MV-4-11 (cell line): ENCODE measurements at regions not wholly inside any gene's neighbourhood (a gene's known extent, or its start where the extent isn't known, plus 50 kb on each side); places are given as distances from the start of the nearest gene placed in this dataset.
"Not testable (repeated sequence)": the region's sequence is repeated elsewhere in the genome, so short reads cannot be mapped to it uniquely, and the experiment has no call there.

Experiments used
- DNase-seq: peaks from one replicate; lab custom pipeline; 2025; lab: John Stamatoyannopoulos, UW

GRCh38 chr9:82445556-82445955, 457.0 kb downstream of the SPATA31D1 start:
- no peak for DNase-seq

GRCh38 chr9:82447343-82447742, 458.8 kb downstream of the SPATA31D1 start:
- DNase-seq: no peak

- no peak for DNase-seq
Observed at GRCh38 chr9:82449986-82450385, 461.4 kb downstream of the SPATA31D1 start.

DNA sequence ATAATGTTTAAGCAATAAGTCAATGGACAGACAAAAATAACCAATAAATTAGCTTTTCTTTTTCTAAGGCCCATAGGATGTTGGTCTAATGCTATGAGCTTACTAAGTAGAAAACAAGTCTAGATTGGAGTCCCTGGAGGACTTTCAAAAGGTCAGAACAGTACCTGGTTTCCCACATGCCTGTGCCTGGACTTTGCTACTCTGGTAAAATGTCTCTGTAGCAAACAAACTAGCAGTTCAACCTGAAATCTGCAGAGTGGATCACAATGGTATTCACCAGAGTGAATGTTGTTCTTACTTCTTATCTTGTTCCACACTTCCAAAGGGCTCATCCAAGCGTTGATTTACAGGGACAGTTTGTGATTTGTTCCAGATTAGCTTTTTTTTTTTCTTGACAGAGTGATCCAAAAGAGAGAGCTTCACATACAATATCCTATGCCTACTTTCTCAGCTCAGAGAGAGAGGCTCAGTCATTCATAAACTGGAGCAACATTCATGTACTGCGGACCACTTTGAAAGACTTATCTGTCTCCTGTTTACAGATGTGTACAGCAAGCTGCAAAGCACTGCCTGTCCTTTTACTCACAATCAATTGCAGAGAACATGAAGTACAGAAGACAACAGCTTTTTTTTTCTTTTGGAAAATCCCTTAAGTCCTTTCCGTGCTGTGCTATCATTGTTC, 466.1 kb downstream of the SPATA31D1 start:
- DNase-seq: no peak

- no peak for DNase-seq
Observed at GRCh38 chr9:82456642-82457041, 468.1 kb downstream of the SPATA31D1 start.

- DNase-seq: no peak
Observed at GRCh38 chr9:82457298-82457697, 468.7 kb downstream of the SPATA31D1 start.

GRCh38 chr9:82457891-82458290, 469.3 kb downstream of the SPATA31D1 start:
- DNase-seq: no peak

GRCh38 chr9:82458296-82458695, 469.7 kb downstream of the SPATA31D1 start:
- no peak for DNase-seq

- no peak for DNase-seq
Observed at GRCh38 chr9:82466616-82467260, 478.2 kb downstream of the SPATA31D1 start.

GRCh38 chr9:82467436-82467835, 478.9 kb downstream of the SPATA31D1 start:
- DNase-seq: no peak

DNA sequence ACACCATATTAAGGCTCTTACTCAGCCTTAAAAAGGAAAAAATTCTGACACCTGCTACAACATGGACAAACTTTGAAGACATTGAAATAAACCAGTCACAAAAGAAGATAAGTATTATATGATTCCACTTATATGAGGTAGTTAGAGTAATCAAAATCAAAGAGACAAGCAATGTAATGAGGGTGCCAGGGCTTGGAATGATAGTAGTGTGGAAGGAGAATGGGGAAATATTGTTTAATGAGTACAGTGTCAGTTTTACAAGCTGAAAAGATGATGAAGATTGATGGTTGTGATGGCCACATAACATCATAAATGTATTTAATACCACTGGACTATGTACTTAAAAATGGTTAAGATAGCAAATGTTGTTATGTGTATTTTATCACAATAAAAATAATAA, 485.7 kb downstream of the SPATA31D1 start:
- DNase-seq: no peak

DNA sequence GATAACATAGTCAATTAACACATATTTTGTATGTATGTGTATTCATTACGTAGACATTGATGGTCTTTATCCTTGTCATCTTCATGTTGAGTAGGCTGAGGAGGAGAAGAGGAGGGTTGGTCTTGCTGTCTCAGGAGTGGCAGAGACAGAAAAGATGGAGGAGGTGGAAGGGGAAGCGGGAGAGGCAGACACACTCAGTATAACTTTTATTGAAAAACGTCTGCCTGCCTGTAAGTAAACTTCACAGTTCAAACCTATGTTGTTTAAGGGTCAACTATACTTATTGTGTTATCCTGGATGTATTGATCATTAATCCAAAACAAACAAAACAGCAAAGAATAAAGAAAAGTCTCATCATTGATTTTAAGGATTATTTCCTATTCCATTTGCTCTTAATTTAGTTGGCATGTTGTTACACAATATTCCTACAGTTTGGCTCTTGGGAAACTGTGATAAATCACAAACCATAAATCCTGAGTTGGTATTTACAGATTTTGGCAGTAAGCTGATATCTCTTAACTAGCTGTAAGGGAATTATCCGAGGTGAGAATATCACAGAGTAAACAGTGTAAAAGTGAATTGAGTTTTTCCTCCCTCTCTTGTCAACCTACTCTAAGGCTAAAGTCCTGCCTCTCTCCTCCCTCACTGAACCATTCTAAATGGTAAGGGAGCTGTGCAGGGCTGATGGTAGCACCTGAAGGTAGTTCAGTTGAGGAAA, 487.2 kb downstream of the SPATA31D1 start:
- DNase-seq: no peak

GRCh38 chr9:82480921-82481320, 492.3 kb downstream of the SPATA31D1 start:
- no peak for DNase-seq

DNA sequence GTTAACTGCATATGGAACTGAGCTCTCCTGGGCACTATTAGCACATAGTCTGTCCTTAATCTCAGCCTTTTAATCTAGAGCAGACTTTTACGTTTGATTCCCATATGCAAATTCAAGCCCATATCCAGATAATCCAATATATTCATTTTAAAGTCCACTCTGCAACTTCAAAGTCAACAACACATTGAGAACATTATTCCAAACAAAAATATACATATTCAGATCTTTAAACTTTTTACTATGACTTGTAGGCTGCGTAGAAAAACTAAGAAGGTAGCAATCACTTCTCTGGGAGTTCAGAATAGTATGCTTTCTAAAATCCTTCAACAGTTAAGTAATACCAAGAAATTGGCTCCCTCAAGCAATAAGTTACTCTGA, 499.4 kb downstream of the SPATA31D1 start:
- DNase-seq: no peak

DNA sequence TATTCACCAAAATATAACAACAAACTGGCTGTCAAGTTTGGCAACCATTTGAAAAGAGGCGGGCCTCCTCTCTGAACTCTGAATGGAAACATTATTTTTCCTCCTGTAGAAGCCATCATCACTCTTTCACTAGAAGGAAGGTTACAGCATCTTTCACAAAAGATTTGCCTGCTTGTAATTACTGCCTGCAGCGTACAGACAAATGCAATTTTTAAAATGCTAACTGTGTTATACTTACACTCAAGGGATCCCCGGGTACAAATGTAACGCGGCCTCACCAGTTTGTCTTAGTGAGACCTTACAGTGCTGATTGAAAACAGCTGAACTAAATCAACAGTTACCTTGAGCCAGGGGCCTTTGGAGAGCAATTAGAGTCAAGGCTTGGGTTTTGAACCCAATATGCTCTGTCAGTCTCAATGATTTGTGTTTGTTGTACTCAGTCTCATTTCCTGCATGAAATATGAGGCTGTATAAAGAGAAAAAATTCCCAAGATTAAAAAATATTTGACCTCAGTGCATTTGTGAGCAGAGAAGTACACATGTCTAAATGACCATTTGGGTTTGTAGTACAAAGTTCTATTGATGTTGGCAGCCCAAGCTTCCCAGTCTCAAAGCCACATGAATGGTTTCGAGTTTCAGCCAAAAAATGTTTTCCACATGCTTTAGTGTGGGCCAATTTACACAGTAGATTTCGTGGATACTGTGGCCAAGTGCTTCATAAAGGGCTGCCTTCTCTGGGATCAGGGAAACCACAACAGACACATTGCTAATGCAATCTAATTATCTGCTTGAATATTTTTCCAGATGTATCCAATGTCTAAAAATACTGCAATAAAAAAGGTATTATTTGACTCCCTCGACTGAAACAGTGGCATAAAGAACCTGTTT, 500.0 kb downstream of the SPATA31D1 start:
- no peak for DNase-seq

DNA sequence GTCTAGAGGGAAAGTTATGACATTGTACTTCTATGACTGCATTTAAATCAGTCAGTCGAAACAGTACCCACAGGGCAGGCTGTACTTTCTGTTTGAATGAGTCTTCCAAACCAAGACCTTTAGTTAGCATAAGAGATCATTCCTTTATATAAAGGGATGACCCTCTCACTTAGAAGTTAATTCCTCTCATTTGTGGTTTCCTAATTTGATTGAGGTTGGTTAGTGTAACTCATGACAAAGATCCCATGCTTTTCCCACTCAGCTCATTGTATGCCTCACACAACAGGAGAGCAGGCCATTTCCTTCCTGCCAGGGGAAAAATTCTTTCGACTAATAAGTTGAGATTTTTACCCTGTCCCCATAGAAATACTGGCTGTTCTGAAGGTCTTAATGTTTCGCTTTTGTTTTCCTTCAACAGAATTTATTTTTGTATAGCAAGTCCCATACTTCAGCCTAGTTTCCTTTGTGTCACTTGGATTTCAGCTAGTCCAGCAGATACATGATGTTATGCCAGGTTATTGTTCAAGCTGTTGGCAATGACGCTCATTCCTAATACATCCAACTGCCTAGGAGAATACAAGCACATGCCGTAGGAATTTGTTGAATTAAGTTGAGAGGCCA, 500.7 kb downstream of the SPATA31D1 start:
- no peak for DNase-seq

- DNase-seq: no peak
Observed at GRCh38 chr9:82490019-82490499, 501.5 kb downstream of the SPATA31D1 start.

- not testable (repeated sequence) for DNase-seq
Observed at GRCh38 chr9:82490821-82491220, 502.2 kb downstream of the SPATA31D1 start.

DNA sequence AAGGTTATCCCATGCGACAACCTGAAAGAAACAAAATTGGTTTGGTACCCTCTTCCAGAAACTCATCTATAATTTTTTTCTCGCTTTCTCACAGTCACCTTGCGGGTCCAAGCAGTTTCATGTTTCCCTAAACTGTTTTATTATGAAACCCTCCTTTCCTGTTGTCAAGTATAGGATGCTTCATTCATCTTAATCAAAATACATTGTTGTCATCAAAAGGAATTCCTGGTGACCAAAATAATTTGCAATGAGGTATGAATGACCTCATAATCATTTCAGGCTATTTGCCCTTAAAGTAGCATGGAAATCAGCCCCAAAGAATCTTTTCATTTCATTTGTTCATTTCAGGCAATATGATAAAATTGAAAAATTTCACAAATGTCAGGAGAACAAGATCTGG, 503.0 kb downstream of the SPATA31D1 start:
- DNase-seq: no peak

GRCh38 chr9:82492274-82492673, 503.7 kb downstream of the SPATA31D1 start:
- no peak for DNase-seq

- DNase-seq: peak; percentile 74
Observed at GRCh38 chr9:82495884-82496777, 507.6 kb downstream of the SPATA31D1 start.
